SH-SY5Y (cell line): ENCODE measurements at regions not wholly inside any gene's neighbourhood (a gene's known extent, or its start where the extent isn't known, plus 50 kb on each side); places are given as distances from the start of the nearest gene placed in this dataset.

Experiments
- GATA2 ChIP-seq: IDR thresholded peaks from 2 replicates; pipeline ENCODE4 v1.6.1; 2011; ENCODE audit warnings: mild to moderate bottlenecking, low read depth, low read length
- GATA3 ChIP-seq: IDR thresholded peaks from 2 replicates; pipeline ENCODE4 v1.6.1; 2011; ENCODE audit warnings: low read depth, mild to moderate bottlenecking, low read length, moderate library complexity

DNA sequence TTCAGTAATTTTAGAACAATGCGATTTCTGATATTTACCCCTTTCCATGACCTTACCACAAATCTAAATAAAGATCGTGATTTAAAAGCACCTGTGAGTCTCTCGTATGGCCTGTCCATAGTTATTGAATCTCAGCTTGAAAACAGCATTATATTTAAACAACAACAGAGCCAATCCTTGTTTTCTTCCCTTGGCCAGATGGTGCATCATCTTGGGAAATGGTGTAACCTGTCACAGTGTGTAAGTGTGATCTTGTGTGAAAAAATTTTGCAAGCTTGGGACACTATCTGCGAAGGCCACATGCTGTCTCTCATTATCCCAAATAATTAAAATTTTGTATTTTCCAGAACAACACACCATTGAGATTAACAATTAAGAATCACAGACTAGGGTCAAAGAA, 262.7 kb upstream of the SPHKAP start:
- no peak for TF ChIP-seq GATA3
- no peak for TF ChIP-seq GATA2
